GM21528 (cell line): ENCODE measurements at regions not wholly inside any gene's neighbourhood (a gene's known extent, or its start where the extent isn't known, plus 50 kb on each side); places are given as distances from the start of the nearest gene placed in this dataset.

Experiments
- ATAC-seq: cut with Tn5 transposase; IDR thresholded peaks from one replicate; pipeline ENCODE4 v1.9.1; 2021; ENCODE audit warnings: mild to moderate bottlenecking, moderate library complexity; ENCODE audit not compliant: unreplicated experiment, low FRiP score

GRCh38 chr7:106606120-106606519 lies 54.8 kb downstream of the CCDC71L start:
- ATAC-seq, result no peak

DNA sequence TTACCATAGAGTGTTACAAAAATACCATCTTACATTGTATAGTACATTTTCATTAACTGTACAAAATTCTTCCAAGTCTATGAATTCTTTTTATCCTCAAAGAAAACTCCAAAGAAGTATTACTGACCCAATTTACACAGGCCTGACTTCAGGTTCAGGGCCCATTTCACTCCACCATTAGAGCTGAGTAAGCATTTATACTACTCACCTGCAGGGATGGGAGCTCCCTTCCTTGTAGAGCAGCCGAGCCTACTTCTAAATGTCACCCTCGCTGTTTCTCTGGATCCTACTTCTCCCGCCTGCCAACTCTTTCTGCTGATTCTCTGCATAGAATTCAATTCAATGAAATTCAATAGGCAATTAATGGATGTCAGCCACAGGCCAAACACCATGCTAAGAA lies 56.0 kb downstream of the CCDC71L start:
- no peak for ATAC-seq

DNA sequence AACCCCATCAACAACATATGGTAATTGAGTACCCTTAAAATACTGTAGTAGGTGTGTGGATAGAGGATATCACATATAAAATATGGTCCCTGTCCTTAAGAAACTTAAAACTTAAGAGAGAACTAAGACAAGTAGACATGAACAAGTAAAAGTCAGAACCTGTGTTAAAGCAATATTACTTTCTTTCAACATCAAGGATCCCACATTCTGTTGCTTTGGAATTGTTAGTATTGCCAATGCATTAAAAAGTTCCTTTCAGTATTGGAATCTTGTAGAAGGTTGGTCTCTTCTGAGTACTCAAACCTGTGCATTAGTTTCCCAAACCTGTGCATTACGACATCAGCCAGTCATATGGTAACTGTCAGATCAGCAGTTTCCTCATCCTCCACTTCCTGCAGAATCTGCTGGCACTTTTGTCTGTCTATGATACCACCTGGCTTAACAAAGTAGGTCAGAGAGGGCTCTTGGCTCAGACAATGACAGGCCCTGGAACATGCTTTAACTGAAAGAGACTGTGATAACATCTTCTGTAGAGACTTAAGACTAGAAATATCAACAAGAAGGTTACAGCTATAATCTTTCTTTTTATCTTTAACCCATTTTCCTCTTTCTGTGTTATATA lies 56.5 kb downstream of the CCDC71L start:
- no peak for ATAC-seq

DNA sequence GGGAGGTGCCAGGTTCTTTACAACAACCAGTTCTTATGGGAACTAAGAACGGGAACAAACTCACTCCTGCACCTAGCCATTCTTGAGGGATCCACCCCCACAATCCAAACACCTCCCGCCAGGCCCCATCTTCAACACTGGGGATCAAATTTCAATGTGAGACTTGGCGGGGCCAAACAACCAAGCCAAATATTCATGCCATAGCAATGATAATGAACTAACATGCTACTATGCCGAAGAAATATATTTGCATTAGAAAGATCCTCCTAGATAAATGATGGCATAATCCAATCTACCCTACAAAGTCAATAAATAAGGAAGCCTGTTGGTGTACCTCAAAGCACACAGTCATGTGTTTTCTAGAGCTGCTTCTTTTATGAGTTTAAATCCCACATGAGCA lies 57.6 kb downstream of the CCDC71L start:
- ATAC-seq, result no peak

DNA sequence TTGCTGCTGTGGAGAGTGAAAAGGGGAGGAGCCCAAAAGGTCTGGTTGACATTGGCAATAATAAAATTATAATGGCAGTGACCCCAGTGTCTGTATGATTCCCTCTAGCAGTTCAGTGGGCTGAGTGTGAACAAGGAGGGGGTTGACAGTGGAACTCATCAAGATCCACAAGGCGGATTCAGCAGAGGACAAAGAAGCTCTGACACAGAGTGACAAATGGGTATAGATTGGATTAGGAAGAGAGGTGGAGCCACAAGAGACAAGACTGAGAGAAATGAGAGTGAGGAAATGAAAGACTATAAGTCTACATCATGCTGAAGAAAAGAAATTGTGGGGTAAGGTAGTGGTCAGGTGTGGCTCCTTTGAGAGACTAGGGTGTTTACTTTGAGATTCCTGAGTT lies 58.9 kb downstream of the CCDC71L start:
- ATAC-seq, result no peak

DNA sequence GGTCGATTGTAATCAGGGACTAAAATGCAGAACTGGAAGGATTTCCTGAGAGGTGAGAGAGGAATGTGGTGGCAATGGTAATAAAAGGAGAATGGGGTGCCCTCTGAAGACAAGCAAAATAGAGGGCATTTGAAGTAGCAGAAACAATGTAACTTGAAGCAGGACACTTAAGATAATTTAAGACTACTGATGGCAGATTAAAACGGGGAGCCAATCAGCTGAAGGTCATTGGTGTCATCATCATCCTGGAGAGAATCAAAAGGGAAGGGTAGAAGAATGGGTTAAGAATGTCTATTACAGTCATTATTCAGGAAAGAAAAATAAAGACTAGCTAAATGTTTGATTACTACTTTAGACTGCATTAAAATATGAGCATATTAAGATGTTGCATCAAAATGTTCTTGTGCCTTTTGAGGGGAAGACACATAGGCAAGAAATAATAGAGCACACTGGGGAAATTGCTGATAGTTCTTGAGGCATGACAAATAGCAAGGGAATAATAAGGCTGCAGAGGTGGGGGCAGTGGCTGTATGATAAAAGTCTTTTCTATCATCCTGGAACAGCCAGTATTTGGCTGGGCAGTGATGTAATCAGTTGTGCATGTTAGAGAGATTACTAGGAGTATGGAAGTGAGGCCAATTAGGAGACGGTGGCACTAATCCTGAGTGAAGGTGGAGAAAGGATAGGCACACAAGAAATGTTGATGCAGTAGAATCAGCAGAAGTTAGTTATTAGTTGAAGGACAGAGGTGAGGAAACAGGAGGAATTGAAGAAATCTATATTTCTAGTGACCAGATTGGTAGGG lies 60.2 kb downstream of the CCDC71L start:
- no peak for ATAC-seq

- no peak for ATAC-seq
These were observed 61.6 kb downstream of the CCDC71L start for GRCh38 chr7:106599343-106599698.

GRCh38 chr7:106598663-106599342 lies 62.2 kb downstream of the CCDC71L start:
- peak; percentile 99 for ATAC-seq

DNA sequence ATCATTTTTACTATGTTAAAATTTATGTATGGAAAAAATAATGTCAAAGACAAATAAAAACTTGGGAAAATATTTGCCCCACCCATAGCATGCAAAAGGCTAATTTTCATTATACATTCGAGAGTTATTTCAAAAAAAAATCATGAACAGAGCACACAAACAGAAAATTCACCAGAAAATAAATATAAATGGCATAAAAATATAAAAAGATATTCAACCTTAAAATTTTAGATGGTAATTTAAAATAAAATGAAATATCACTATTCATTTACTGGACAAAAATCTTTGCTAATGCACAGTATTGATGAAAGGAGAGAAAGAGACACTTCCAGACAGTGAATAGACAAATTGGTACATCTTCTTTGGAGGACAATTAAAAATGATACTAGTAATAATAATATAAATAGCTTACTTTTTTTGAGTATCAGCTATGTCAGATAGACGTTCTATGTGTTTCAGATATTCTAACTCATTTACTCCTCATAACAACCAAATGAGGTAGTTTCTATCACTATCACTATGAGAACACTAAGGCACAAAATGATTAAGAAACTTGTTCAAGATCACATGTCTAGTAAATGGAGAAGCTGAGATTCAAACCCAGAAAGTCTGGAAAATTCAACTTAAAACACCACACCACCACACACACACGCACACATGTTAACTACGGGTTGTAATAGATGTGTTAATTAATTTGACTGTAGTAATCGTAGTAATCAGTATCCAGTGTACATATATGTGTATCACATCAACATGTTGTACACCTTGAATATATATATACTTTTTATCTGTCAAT lies 63.0 kb downstream of the CCDC71L start:
- ATAC-seq, result no peak

DNA sequence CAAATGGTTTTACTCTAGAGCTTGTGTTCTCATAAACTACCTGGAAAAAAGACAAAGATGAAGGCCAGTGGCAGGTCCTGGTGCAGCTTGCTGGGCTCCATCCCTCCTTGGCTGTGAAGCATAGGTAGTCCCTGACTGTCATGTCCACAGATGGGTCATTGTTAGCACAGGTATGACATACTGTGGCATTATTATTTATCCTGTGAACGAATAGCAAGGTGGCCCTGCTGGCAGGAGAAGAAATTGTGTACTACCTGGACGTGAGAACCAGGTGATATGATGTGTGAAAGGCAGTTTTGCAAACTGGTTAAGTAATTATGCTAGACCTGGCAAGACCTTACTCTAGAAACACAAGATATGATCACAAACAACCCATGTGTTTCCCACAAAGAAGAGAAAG lies 63.9 kb downstream of the CCDC71L start:
- no peak for ATAC-seq

DNA sequence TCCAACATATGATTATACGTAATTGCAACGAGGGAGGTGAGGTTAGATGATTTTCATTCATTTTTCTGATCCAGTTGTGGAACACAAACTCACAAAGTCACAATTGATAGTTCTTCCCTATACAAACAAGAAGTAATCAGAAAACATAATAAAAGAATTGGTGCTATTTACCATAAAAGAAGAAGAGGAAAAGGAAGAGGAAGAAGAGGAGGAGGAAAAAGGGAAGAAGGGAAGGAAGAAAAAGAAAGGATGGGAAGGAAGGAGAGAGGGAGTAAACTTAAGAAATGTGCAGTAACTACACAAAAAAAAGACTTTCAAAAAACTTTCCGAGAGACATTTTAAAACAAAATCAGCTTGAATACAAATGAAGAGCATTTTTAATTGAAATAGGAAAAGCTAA lies 65.0 kb downstream of the CCDC71L start:
- ATAC-seq, result no peak

DNA sequence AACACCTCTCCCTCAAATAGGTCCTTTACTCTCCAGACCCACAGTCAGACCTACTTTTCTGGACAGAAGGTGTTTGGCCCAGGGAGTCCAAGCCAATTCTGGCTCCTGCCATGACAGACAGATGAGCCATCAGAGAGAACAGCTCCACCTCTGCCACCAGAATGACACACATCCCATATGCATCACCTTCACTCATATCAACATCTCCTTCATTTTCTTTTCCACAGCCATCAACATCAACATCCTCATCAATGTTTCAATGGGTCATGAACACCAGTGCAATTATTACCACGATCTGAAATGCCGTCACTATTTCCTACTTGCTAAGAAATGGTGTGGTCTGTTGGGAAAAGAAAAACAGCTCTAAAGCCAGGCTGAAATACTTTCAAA lies 67.9 kb downstream of the CCDC71L start:
- ATAC-seq, result no peak

DNA sequence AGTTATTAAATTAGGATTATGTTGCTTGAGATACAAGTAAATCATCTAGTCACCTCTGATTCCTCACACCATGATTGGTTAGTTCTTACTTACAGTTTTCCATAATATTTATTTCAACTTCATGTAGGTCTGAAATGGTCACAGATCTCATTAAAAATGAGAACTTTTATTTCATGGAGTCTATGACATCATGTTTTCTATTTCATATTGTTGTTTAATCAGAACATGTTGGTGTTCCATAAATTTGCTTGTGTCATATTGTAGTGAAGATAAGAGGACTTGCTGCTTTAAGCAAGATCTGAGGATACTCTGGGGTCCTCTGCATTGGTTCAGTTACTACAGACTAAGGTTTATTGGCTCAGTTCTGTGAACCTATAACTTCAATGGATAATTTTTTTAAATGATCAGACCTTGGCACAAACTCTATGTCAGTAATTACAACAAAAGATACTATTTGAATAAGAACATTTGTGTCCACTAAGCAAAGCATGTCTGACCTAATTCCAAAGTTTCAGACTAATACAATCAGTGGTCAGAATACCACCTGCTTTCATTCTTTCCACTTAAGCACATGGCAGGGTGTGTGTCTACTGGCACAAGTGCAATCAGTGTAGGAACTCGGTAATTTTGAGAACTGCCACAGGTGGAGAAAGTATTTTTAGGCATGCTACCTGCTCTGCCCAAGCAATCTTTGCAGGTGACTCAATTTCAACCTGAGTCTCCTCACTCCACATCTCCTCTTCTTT lies 68.5 kb downstream of the CCDC71L start:
- ATAC-seq, result no peak

DNA sequence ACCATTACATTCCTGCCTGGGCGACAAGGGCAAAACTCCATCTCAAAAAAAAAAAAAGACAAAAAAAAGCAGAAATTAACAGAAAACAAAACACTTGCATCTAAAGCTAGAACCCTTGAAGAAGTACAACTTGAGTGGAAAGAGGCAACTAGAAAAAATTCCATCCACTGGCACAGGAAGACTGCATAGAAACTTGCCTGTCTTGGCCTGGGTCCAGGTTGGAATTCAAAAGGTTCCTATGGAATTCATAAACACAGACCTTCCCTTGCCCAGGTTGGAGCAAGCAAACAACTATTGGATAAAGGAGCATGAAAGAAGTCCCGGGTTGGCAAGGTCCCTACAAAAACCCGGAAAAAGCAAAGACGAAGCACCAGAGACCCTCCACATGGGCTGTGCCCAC lies 69.8 kb downstream of the CCDC71L start:
- no peak for ATAC-seq

DNA sequence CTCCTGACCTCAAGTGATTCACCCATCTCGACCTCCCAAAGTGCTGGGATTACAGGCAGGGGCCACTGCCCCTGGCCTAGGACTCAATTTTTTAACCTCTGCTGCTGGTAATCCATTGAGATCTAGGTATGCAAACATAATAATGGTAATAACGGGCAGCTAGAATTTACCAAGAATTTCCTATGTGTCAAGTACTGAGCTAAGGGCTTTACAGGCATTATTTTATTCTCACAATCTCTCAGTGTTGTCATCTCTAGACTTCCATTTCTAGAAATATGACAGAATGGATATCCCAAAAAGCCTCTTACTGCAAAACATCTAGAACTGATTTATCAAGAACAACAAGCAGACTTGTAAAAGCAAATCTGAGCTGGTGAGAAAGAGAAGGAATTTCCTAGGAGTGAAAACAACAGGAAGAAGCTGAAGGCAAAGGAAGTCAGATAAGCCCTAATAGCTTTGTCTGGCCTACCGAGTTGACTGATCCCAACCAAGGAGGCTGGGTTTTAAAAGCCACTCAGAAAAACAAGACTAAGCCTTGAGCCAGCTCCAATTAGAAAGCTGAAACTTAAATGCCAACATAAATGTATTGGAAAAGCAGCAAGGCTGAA lies 70.6 kb downstream of the CCDC71L start:
- ATAC-seq, result no peak

- no peak for ATAC-seq
These were observed 71.6 kb downstream of the CCDC71L start for GRCh38 chr7:106589198-106589879.

DNA sequence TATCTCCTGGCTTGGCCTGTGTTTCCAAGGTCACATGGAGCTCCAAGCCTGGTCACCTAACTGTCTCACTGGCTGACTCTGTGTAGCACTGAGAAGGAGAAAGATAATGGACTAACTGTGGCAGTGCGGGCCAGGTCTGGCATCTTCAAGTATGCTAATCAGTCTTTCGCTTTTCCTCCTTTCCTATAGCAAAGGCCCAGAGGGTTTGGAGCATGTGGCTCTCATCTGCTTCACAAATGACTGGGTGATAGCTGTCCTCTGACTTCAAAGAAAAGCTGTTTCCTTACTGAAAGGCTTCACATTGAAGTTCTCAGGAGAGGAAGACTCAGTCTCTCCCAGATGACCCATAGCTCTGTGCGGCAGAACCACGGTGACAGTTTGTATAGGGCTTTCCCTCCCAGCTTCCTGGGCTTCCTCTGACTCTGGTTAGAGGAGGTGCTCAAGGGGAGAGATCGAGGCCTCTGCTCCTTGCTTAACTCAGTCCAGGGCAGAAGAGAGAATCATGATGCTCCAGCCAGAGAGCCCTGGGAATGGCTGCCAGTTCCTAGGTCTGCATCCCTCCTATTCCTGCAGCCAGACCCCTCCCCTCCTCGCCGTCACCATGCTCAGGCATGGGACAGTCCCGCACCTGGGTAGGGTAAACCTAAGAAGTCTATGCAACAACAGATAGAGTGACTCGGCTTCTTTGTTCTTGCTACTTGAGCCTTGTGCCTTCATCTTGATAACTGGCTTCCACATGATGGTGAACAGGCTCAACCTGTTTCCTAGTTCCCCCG lies 72.3 kb downstream of the CCDC71L start:
- ATAC-seq, result no peak

- no peak for ATAC-seq
These were observed 75.8 kb downstream of the CCDC71L start for GRCh38 chr7:106584914-106585759.
